DND-41 (cell line): ENCODE measurements at regions not wholly inside any gene's neighbourhood (a gene's known extent, or its start where the extent isn't known, plus 50 kb on each side); places are given as distances from the start of the nearest gene placed in this dataset.

Experiments
- CTCF ChIP-seq: IDR thresholded peaks from 2 replicates; pipeline ENCODE4 v1.5.1; 2012; ENCODE audit warnings: borderline replicate concordance, low read length, moderate library complexity, mild to moderate bottlenecking; ENCODE audit not compliant: poor library complexity, severe bottlenecking; ENCODE audit errors: extremely low read depth
- EZH2 ChIP-seq: IDR thresholded peaks from 3 replicates; pipeline ENCODE4 v1.6.1; 2012; ENCODE audit warnings: borderline replicate concordance, low read depth, mild to moderate bottlenecking, moderate library complexity, low read length, inconsistent platforms; ENCODE audit not compliant: severe bottlenecking

- TF ChIP-seq CTCF (no peak), EZH2 (no peak)
These were observed 136.7 kb downstream of the CRLF2 start for GRCh38 chrX:1075741-1076140.
